ENCODE measurements at regions not wholly inside any gene's neighbourhood (a gene's known extent, or its start where the extent isn't known, plus 50 kb on each side); places are given as distances from the start of the nearest gene placed in this dataset.

- H3K14ac ChIP-seq (ENCODE audit: insufficient read depth, low read length): no peak overlapping the region
- H3K9ac ChIP-seq (ENCODE audit: extremely low read depth, insufficient read length, low read length): no peak overlapping the region
- H3K23ac ChIP-seq (ENCODE audit: insufficient read length, low read depth, low read length): no peak overlapping the region
- DNase-seq: no peak
- no peak overlapping the region for H3K18ac ChIP-seq (ENCODE audit: insufficient read length, low read depth, low read length)
- H3K9me3 ChIP-seq (ENCODE audit: control insufficient read depth, low read depth, low read length): no peaks in the 10 kb centered on the region
- Mint-ChIP-seq H3K36me3 (ENCODE audit: insufficient read depth in 1 of 3, low read depth in 3 of 3) (peaks cover 5 to 18% (median 10%) of the 10 kb centered on the region in 3 experiments), H3K27me3 (ENCODE audit: low read depth) (no peaks in the 10 kb centered on the region), H3K9me3 (peaks cover 16 to 22% of the 10 kb centered on the region in 2 experiments), H3K4me3 (no peak overlapping the region), H3K4me1 (peaks cover 30 to 32% of the 10 kb centered on the region in 2 experiments), H3K27ac (0 out of 7 replicates have a peak overlapping the region, but pooled peaks of 1 of the 3 experiments have one; percentile 68)
- no peak overlapping the region for H2BK120ac ChIP-seq (ENCODE audit: low read depth, low read length, poor library complexity, severe bottlenecking)
- TF ChIP-seq CTCF (conservative IDR thresholded peaks at IDR 0.05): no peak
- H3K4ac ChIP-seq (ENCODE audit: low read depth, low read length): no peak overlapping the region
- H2BK5ac ChIP-seq (ENCODE audit: insufficient read length, low read length): no peak overlapping the region
- no peaks in the 10 kb centered on the region for H3K79me1 ChIP-seq (ENCODE audit: insufficient read depth, low read depth, low read length, poor library complexity, severe bottlenecking)
- no peak overlapping the region for H2AFZ ChIP-seq (ENCODE audit: low read length)
- no peaks in the 10 kb centered on the region for H3K27me3 ChIP-seq (ENCODE audit: insufficient read depth, low read length)
- H3K4me2 ChIP-seq (ENCODE audit: insufficient read depth, insufficient read length, low read length): no peak overlapping the region
- H3K4me1 ChIP-seq (ENCODE audit: insufficient read depth, low read length): no peaks in the 10 kb centered on the region; the same call in 1 of the 2 replicates
- H3K23me2 ChIP-seq (ENCODE audit: insufficient read length, low read depth, low read length, poor library complexity, severe bottlenecking): no peaks in the 10 kb centered on the region
- H4K5ac ChIP-seq (ENCODE audit: insufficient read length, low read depth, low read length): no peak overlapping the region
- no peak overlapping the region for H3K27ac ChIP-seq (ENCODE audit: insufficient read length, low read depth, low read length)
- H2BK20ac ChIP-seq (ENCODE audit: low read depth, low read length, poor library complexity, severe bottlenecking): no peak overlapping the region
- no peak overlapping the region for H3T11ph ChIP-seq (ENCODE audit: low read length)
- H2BK15ac ChIP-seq (ENCODE audit: low read depth, low read length): no peak overlapping the region
- no peak overlapping the region for H3K56ac ChIP-seq (ENCODE audit: insufficient read length, low read depth, low read length)
- no peak overlapping the region for H2AK5ac ChIP-seq (ENCODE audit: insufficient read length, low read length)
- H4K91ac ChIP-seq (ENCODE audit: insufficient read length, low read depth, low read length): no peak overlapping the region
- H3K79me2 ChIP-seq (ENCODE audit: insufficient read depth, low read length): no peaks in the 10 kb centered on the region
- no CpG with 5 or more reads among the region's 4 CpGs for WGBS (ENCODE audit: extremely low coverage, insufficient read length, low lambda C conversion rate)
- no peak overlapping the region for H4K8ac ChIP-seq (replicated peaks; ENCODE audit: insufficient read length, low read depth, low read length)
- H2BK12ac ChIP-seq (ENCODE audit: insufficient read length, low read depth, low read length): no peak overlapping the region
- no peaks in the 10 kb centered on the region for H4K20me1 ChIP-seq (ENCODE audit: control insufficient read depth, insufficient read depth, insufficient read length)
Observed at GRCh38 chr11:83361831-83362230, 75.7 kb upstream of the CCDC90B start.
